ENCODE measurements at regions not wholly inside any gene's neighbourhood (a gene's known extent, or its start where the extent isn't known, plus 50 kb on each side); places are given as distances from the start of the nearest gene placed in this dataset.

DNA sequence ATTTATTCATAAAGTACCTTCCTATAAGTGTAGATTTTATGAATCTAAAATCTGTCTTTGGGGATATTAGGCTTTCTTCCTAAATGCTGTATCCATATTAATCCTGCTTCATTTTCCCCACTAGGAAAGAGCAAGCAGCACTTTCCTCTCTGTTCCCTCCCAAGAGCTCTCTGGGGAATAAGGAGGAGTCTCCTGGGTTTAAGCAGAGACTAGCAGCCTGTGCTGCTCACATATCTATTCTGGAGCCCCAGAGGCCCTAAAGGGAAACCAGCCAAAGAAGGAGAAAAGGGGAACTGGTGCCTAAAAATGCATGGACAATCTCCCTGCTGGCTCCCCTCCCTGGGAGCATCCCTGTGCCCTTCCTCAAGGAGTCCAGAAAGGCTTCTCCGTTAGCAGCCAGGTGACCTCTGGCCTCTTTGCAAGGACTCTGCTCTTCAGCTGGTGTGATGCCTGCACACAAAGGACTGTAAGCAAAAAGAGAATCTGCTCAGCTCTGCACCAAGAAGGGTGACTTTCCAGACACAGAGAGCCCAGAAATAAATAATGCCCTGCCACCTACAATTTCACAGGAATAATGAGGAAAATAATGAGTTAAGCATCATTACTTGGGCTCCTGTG, 270.6 kb downstream of the SS18 start:
- Histone ChIP-seq H3K4me1 (no peaks in the 10 kb centered on the region), H3K36me3 (no peaks in the 10 kb centered on the region), H3K27ac (no peak overlapping the region), H3K27me3 (no peaks in the 10 kb centered on the region), H3K9me3 (no peaks in the 10 kb centered on the region), H3K4me3 (no peak overlapping the region)
- no peak for DNase-seq (ENCODE audit: low spot score)
- TF ChIP-seq CTCF (IDR thresholded peaks at IDR 0.05), result no peak

DNA sequence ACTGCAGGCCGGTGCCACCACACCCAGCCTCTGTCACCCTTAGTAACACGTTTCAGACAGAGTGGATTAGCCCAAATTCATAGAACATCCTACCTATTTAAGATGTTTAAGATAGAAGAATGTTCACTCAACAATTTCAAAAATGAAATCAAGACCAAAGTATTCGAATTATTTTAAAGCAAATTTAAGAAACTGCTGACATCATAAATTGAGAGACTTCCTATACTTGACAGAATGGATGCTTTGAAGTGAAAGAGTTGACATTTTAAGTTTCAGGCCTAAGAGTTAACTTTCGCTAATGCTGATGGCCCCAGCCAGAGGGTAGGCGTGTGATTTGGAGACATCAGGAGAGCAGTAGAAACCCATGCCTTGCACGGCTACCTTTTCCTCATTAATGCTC, 271.9 kb downstream of the SS18 start:
- Histone ChIP-seq H3K4me1 (no peaks in the 10 kb centered on the region), H3K4me3 (no peak overlapping the region), H3K36me3 (no peaks in the 10 kb centered on the region), H3K27ac (no peak overlapping the region), H3K27me3 (no peaks in the 10 kb centered on the region), H3K9me3 (no peaks in the 10 kb centered on the region)
- DNase-seq (ENCODE audit: low spot score), result no peak
- TF ChIP-seq CTCF (IDR thresholded peaks at IDR 0.05), result no peak

DNA sequence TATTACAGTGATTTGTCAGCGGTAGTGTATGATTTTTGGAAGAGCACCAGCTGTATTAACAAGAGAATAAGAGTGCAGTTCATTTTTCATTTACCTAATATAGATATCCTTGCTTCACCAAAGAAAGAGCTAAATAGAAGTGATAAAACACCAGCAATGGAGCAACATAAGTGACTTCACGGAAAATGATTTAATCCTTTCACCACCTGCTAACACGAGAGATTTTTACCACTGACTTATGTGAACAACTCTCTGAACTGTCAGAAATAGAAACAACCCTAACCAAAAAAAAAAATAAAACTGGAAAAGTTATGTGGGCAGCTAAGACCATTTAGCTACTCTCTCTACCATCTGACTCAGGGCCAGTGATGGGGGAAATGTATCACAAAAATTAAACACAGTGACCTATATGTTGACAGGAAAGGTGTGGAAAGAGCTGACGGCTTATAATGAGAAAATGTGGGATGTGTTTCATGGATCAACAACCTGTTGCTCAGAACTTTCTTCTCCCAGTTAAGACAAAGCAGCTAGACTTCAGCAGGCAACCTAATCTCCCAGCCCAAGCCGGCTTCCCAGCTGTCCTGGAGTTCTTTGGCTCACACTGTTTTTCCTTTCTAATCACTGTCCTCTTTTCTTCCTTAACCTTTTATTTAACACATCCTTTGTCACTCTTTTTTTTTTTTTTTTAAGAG, 272.7 kb downstream of the SS18 start:
- no peak overlapping the region for H3K4me3 ChIP-seq
- H3K27ac ChIP-seq, result no peak overlapping the region
- no peaks in the 10 kb centered on the region for H3K9me3 ChIP-seq
- no peak for TF ChIP-seq CTCF (IDR thresholded peaks at IDR 0.05)
- H3K27me3 ChIP-seq, result no peaks in the 10 kb centered on the region
- H3K4me1 ChIP-seq, result no peaks in the 10 kb centered on the region
- no peak for DNase-seq (ENCODE audit: low spot score)
- H3K36me3 ChIP-seq, result no peaks in the 10 kb centered on the region

GRCh38 chr18:25815659-25816058, 274.8 kb downstream of the SS18 start:
- Histone ChIP-seq H3K36me3 (no peaks in the 10 kb centered on the region), H3K4me1 (no peaks in the 10 kb centered on the region), H3K27ac (no peak overlapping the region), H3K9me3 (no peaks in the 10 kb centered on the region), H3K27me3 (no peaks in the 10 kb centered on the region), H3K4me3 (no peak overlapping the region)
- DNase-seq (ENCODE audit: low spot score), result no peak
- no peak for TF ChIP-seq CTCF (IDR thresholded peaks at IDR 0.05)

- Histone ChIP-seq H3K9me3 (no peaks in the 10 kb centered on the region), H3K4me1 (no peaks in the 10 kb centered on the region), H3K36me3 (no peaks in the 10 kb centered on the region), H3K27me3 (no peaks in the 10 kb centered on the region), H3K4me3 (no peak overlapping the region), H3K27ac (no peak overlapping the region)
- DNase-seq (ENCODE audit: low spot score), result no peak
- no peak for TF ChIP-seq CTCF (IDR thresholded peaks at IDR 0.05)
These were observed 275.5 kb downstream of the SS18 start for GRCh38 chr18:25814841-25815458.
